BLaER1 treated with 17β-estradiol and CSF1 and Interleukin-3, amounts not matched to agents 10 nM and 100 nM (cell line): ENCODE measurements at regions not wholly inside any gene's neighbourhood (a gene's known extent, or its start where the extent isn't known, plus 50 kb on each side); places are given as distances from the start of the nearest gene placed in this dataset.

Source experiments
- H3K27ac ChIP-seq, 11 experiments: shearing (Covaris generic); formaldehyde crosslinking; 2 replicates each; pipeline ENCODE4 v1.8.1; 2022
- H3K27me3 ChIP-seq, 11 experiments: shearing (Covaris generic); formaldehyde crosslinking; 2 replicates each; pipeline ENCODE4 v1.8.1; 2022
- H3K36me3 ChIP-seq, 11 experiments: shearing (Covaris generic); formaldehyde crosslinking; 2 replicates each; pipeline ENCODE4 v1.8.1; 2022
- H3K4me1 ChIP-seq, 10 experiments: shearing (Covaris generic); formaldehyde crosslinking; 2 replicates each; pipeline ENCODE4 v1.8.1; 2022
- H3K4me2 ChIP-seq, 11 experiments: shearing (Covaris generic); formaldehyde crosslinking; 2 replicates each; pipeline ENCODE4 v1.8.1; 2022
- H3K4me3 ChIP-seq, 10 experiments: shearing (Covaris generic); formaldehyde crosslinking; 2 replicates each; pipeline ENCODE4 v1.8.1; 2022
- H3K9ac ChIP-seq, 11 experiments: shearing (Covaris generic); formaldehyde crosslinking; 2 replicates each; pipeline ENCODE4 v1.8.1; 2022
- H3K9me3 ChIP-seq, 11 experiments: shearing (Covaris generic); formaldehyde crosslinking; replicated peaks in 1 of 11; 2 replicates each; pipeline ENCODE4 v1.8.1; 2022
- H4K20me1 ChIP-seq, 11 experiments: shearing (Covaris generic); formaldehyde crosslinking; 2 replicates each; pipeline ENCODE4 v1.8.1; 2022
- Cebpa-rat ChIP-seq, 11 experiments: shearing (Covaris generic); IDR thresholded peaks; 2 replicates each; pipeline ENCODE4 v1.8.1; 2022

GRCh38 chr17:77068915-77069314, 71.9 kb upstream of the SEC14L1 start:
- H3K27me3 ChIP-seq, result no peaks in the 10 kb centered on the region
- no peak overlapping the region for H3K4me3 ChIP-seq
- H3K27ac ChIP-seq, result no peak overlapping the region
- H4K20me1 ChIP-seq, result no peaks in the 10 kb centered on the region
- no peaks in the 10 kb centered on the region for H3K36me3 ChIP-seq
- no peak for TF ChIP-seq Cebpa-rat (IDR thresholded peaks at IDR 0.05)
- no peak overlapping the region for H3K9ac ChIP-seq
- no peak overlapping the region for H3K4me2 ChIP-seq
- H3K9me3 ChIP-seq, result no peaks in the 10 kb centered on the region
- peaks cover 0 to 32% (median 11%) of the 10 kb centered on the region in 10 experiments; a peak in 14 of 20 replicates for H3K4me1 ChIP-seq

- H3K27ac ChIP-seq, result no peak overlapping the region
- H3K36me3 ChIP-seq, result no peaks in the 10 kb centered on the region
- H3K9ac ChIP-seq, result no peak overlapping the region
- H3K4me3 ChIP-seq, result no peak overlapping the region
- H3K4me1 ChIP-seq, result peaks cover 0 to 32% (median 11%) of the 10 kb centered on the region in 10 experiments; a peak in 14 of 20 replicates
- H3K27me3 ChIP-seq, result no peaks in the 10 kb centered on the region
- no peak overlapping the region for H3K4me2 ChIP-seq
- TF ChIP-seq Cebpa-rat (IDR thresholded peaks at IDR 0.05), result no peak
- no peaks in the 10 kb centered on the region for H4K20me1 ChIP-seq
- no peaks in the 10 kb centered on the region for H3K9me3 ChIP-seq
These were observed 69.9 kb upstream of the SEC14L1 start for GRCh38 chr17:77070888-77071279.

- peak overlapping the region in 5 of 11 experiments; percentile 16 to 39 (median 28); a peak in 7 of 22 replicates for H3K4me2 ChIP-seq
- no peak overlapping the region for H3K4me3 ChIP-seq
- peaks cover 0 to 22% (median 4%) of the 10 kb centered on the region in 10 experiments; a peak in 8 of 20 replicates for H3K4me1 ChIP-seq
- no peaks in the 10 kb centered on the region for H3K27me3 ChIP-seq
- H4K20me1 ChIP-seq, result no peaks in the 10 kb centered on the region
- H3K9ac ChIP-seq, result no peak overlapping the region
- no peak for TF ChIP-seq Cebpa-rat (IDR thresholded peaks at IDR 0.05)
- no peak overlapping the region for H3K27ac ChIP-seq
- H3K36me3 ChIP-seq, result no peaks in the 10 kb centered on the region
- H3K9me3 ChIP-seq, result no peaks in the 10 kb centered on the region
These were observed 68.8 kb upstream of the SEC14L1 start for GRCh38 chr17:77071925-77072490.

DNA sequence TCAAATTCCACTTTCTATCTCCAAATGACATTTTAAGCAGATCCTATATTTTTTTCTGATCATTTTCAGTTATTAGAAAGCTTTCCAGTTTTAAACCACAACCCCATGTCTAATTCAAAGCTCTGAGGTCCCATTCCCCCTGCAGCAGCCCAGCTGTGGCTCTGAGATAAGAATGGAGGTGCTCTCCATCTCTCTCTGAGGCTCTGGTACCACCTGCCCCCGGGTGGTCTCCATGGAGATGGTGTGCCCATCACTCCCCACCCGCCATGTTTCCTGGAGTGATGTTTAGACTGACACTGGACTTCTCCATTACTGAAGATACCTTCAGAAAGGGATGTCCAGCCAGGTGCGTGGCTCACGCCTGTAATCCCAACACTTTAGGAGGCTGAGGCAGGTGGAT, 68.1 kb upstream of the SEC14L1 start:
- Histone ChIP-seq H3K27me3 (no peaks in the 10 kb centered on the region), H3K4me3 (no peak overlapping the region), H3K9ac (no peak overlapping the region), H3K4me2 (peak overlapping the region in 2 of 11 experiments; percentile 28 to 30; a peak in 2 of 22 replicates), H4K20me1 (no peaks in the 10 kb centered on the region), H3K9me3 (no peaks in the 10 kb centered on the region), H3K4me1 (peaks cover 0 to 26% (median 4%) of the 10 kb centered on the region in 10 experiments; a peak in 8 of 20 replicates), H3K27ac (no peak overlapping the region), H3K36me3 (no peaks in the 10 kb centered on the region)
- no peak for TF ChIP-seq Cebpa-rat (IDR thresholded peaks at IDR 0.05)

- no peak overlapping the region for H3K9ac ChIP-seq
- H3K27ac ChIP-seq, result no peak overlapping the region
- H3K27me3 ChIP-seq, result no peaks in the 10 kb centered on the region
- no peak overlapping the region for H3K4me3 ChIP-seq
- H3K9me3 ChIP-seq, result no peaks in the 10 kb centered on the region
- no peaks in the 10 kb centered on the region for H3K36me3 ChIP-seq
- TF ChIP-seq Cebpa-rat (IDR thresholded peaks at IDR 0.05), result no peak
- no peak overlapping the region for H3K4me2 ChIP-seq
- peaks cover 6 to 36% (median 18%) of the 10 kb centered on the region in 10 experiments; a peak in 17 of 20 replicates for H3K4me1 ChIP-seq
- no peaks in the 10 kb centered on the region for H4K20me1 ChIP-seq
These were observed 66.1 kb upstream of the SEC14L1 start for GRCh38 chr17:77074681-77075080.

GRCh38 chr17:77076124-77076830, 64.5 kb upstream of the SEC14L1 start:
- H3K4me3 ChIP-seq, result no peak overlapping the region
- H3K4me1 ChIP-seq, result peaks cover 6 to 52% (median 29%) of the 10 kb centered on the region in 10 experiments; a peak in 17 of 20 replicates
- H3K36me3 ChIP-seq, result no peaks in the 10 kb centered on the region
- no peaks in the 10 kb centered on the region for H3K27me3 ChIP-seq
- no peak for TF ChIP-seq Cebpa-rat (IDR thresholded peaks at IDR 0.05)
- no peaks in the 10 kb centered on the region for H3K9me3 ChIP-seq
- no peaks in the 10 kb centered on the region for H4K20me1 ChIP-seq
- no peak overlapping the region for H3K4me2 ChIP-seq
- no peak overlapping the region for H3K27ac ChIP-seq
- no peak overlapping the region for H3K9ac ChIP-seq

- Histone ChIP-seq H3K9me3 (peaks cover 0 to 12% (median 0%) of the 10 kb centered on the region in 11 experiments; a peak in 5 of 22 replicates), H3K27me3 (no peaks in the 10 kb centered on the region), H3K4me1 (peaks cover 42 to 99% (median 78%) of the 10 kb centered on the region in 10 experiments), H3K4me2 (peak overlapping the region; percentile 34 to 99 (median 87)), H4K20me1 (no peaks in the 10 kb centered on the region), H3K9ac (peak overlapping the region in 5 of 11 experiments; percentile 46 to 76 (median 69); a peak in 9 of 22 replicates), H3K27ac (peak overlapping the region in 8 of 11 experiments; percentile 25 to 99 (median 76); a peak in 15 of 22 replicates), H3K36me3 (no peaks in the 10 kb centered on the region), H3K4me3 (no peak overlapping the region)
- no peak for TF ChIP-seq Cebpa-rat (IDR thresholded peaks at IDR 0.05)
These were observed 57.2 kb upstream of the SEC14L1 start for GRCh38 chr17:77083531-77083930.

- TF ChIP-seq Cebpa-rat (IDR thresholded peaks at IDR 0.05), result no peak
- H3K4me1 ChIP-seq, result peaks cover 53 to 94% (median 75%) of the 10 kb centered on the region in 10 experiments
- H4K20me1 ChIP-seq, result peaks cover 0 to 6% (median 0%) of the 10 kb centered on the region in 11 experiments; a peak in 3 of 22 replicates
- H3K4me2 ChIP-seq, result peak overlapping the region; percentile 35 to 99 (median 87)
- H3K4me3 ChIP-seq, result peak overlapping the region in 6 of 10 experiments; percentile 25 to 55 (median 44); a peak in 11 of 20 replicates
- peaks cover 0 to 12% (median 0%) of the 10 kb centered on the region in 11 experiments; a peak in 5 of 22 replicates for H3K9me3 ChIP-seq
- H3K9ac ChIP-seq, result peak overlapping the region in 8 of 11 experiments; percentile 7 to 76 (median 57); a peak in 14 of 22 replicates
- H3K36me3 ChIP-seq, result peaks cover 11 to 16% (median 14%) of the 10 kb centered on the region in 11 experiments; a peak in 21 of 22 replicates
- peak overlapping the region in 8 of 11 experiments; percentile 43 to 99 (median 76); a peak in 15 of 22 replicates for H3K27ac ChIP-seq
- no peaks in the 10 kb centered on the region for H3K27me3 ChIP-seq
These were observed 54.8 kb upstream of the SEC14L1 start for GRCh38 chr17:77085926-77086432.
